HG03378 (cell line): ENCODE measurements at regions not wholly inside any gene's neighbourhood (a gene's known extent, or its start where the extent isn't known, plus 50 kb on each side); places are given as distances from the start of the nearest gene placed in this dataset.
A peak's percentile ranks its signal among the peaks of the same experiment; 100 is the strongest.
"Not testable (repeated sequence)": the region's sequence is repeated elsewhere in the genome, so short reads cannot be mapped to it uniquely, and the experiment has no call there.

ENCODE experiments used
- ATAC-seq: cut with Tn5 transposase; IDR thresholded peaks from one replicate; pipeline ENCODE4 v1.9.1; 2021; ENCODE audit warnings: mild to moderate bottlenecking, moderate library complexity; ENCODE audit not compliant: unreplicated experiment

GRCh38 chr14:35949920-35950513, 123.9 kb downstream of the BRMS1L start:
- no peak for ATAC-seq

GRCh38 chr14:35947983-35948382, 121.8 kb downstream of the BRMS1L start:
- not testable (repeated sequence) for ATAC-seq

GRCh38 chr14:35944847-35945246, 118.7 kb downstream of the BRMS1L start:
- ATAC-seq, result no peak

- peak; percentile 52 for ATAC-seq
Measured at GRCh38 chr14:35940291-35940690, 114.2 kb downstream of the BRMS1L start.

- ATAC-seq, result no peak
Measured at GRCh38 chr14:35938770-35939169, 112.6 kb downstream of the BRMS1L start.

- peak; percentile 88 for ATAC-seq
Measured at GRCh38 chr14:35934499-35934898, 108.4 kb downstream of the BRMS1L start.

GRCh38 chr14:35932659-35933159, 106.6 kb downstream of the BRMS1L start:
- peak; percentile 38 for ATAC-seq

- ATAC-seq, result peak; percentile 15
Measured at GRCh38 chr14:35932136-35932535, 106.0 kb downstream of the BRMS1L start.

GRCh38 chr14:35931346-35931745, 105.2 kb downstream of the BRMS1L start:
- no peak for ATAC-seq

- ATAC-seq, result no peak
Measured at GRCh38 chr14:35929186-35929585, 103.0 kb downstream of the BRMS1L start.

GRCh38 chr14:35927727-35928126, 101.6 kb downstream of the BRMS1L start:
- no peak for ATAC-seq

- no peak for ATAC-seq
Measured at GRCh38 chr14:35925319-35925718, 99.2 kb downstream of the BRMS1L start.

- not testable (repeated sequence) for ATAC-seq
Measured at GRCh38 chr14:35922590-35922989, 96.5 kb downstream of the BRMS1L start.

- no peak for ATAC-seq
Measured at GRCh38 chr14:35921745-35922144, 95.6 kb downstream of the BRMS1L start.
